ENCODE measurements at regions not wholly inside any gene's neighbourhood (a gene's known extent, or its start where the extent isn't known, plus 50 kb on each side); places are given as distances from the start of the nearest gene placed in this dataset.

DNA sequence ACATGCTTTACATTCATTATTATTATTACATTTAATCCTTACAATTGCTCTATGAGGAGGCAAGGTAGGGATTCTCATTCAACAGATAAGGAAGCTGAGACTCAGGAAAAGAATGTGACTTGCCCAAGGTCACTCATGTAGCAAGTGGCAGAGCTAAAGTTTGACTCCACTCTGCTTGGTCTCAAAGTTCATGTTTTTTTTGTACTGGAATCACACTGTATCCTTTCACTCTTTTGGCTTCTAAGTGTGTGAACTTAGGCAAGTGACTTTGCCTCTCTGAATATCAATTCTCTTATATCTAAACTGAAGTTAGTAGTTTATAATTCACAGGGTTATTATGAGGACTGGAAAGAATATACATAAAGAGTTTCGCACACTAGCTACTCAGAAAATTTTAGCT, 247.9 kb upstream of the AR start (continued):
- TF ChIP-seq, protein P1, sequence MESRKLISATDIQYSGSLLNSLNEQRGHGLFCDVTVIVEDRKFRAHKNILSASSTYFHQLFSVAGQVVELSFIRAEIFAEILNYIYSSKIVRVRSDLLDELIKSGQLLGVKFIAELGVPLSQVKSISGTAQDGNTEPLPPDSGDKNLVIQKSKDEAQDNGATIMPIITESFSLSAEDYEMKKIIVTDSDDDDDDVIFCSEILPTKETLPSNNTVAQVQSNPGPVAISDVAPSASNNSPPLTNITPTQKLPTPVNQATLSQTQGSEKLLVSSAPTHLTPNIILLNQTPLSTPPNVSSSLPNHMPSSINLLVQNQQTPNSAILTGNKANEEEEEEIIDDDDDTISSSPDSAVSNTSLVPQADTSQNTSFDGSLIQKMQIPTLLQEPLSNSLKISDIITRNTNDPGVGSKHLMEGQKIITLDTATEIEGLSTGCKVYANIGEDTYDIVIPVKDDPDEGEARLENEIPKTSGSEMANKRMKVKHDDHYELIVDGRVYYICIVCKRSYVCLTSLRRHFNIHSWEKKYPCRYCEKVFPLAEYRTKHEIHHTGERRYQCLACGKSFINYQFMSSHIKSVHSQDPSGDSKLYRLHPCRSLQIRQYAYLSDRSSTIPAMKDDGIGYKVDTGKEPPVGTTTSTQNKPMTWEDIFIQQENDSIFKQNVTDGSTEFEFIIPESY (IDR thresholded peaks at IDR 0.05; ENCODE audit: borderline replicate concordance, low read depth): no peak
- TF ChIP-seq JUND (IDR thresholded peaks at IDR 0.05) (no peak), SIN3A (IDR thresholded peaks at IDR 0.05; ENCODE audit: borderline replicate concordance, low read depth, low read length) (no peak)

DNA sequence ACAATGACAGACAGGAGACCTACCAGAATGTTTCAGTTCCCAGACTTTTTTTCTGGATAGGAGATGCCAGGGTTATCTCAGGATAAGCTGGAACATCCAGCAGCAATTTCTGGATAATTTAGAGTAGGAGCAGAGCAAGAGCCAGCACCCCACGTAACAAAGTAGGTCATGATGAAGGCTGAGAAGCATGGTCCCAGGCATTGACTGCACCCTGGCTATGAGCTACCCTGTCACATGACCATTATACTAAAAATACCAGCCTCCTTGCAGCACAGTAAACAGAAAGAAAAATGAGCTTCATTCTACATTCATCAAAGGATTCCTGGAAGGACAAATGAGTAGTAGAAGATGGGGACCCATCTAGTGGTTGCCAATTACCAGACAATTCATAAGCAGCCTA, 247.4 kb upstream of the AR start:
- H3K79me2 ChIP-seq (ENCODE audit: insufficient read depth): no peaks in the 10 kb centered on the region

More for the DNA sequence above, 247.4 kb upstream of the AR start:
- H3K9me2 ChIP-seq: no peaks in the 10 kb centered on the region
- ChIA-PET CTCF (interaction anchor here (0.9 to 1.0 kb wide), 2 partner anchors 12 to 220 kb away, joined by 3 read pairs; no protein-coding TSS in a partner anchor), POLR2A (no interaction called here)
- no peak overlapping the region for H3K9ac ChIP-seq
- H3K4me2 ChIP-seq: no peak overlapping the region
- no peak overlapping the region for H3K27ac ChIP-seq (ENCODE audit: low read depth in 2 of 2, low read length in 1 of 2)
- WGBS (ENCODE audit: low lambda C conversion rate): 5% methylated on average over 1 of the region's 1 CpG
- no peaks in the 10 kb centered on the region for H3K27me3 ChIP-seq (ENCODE audit: insufficient read depth)
- no peak overlapping the region for H3K4me3 ChIP-seq (ENCODE audit: low read depth in 2 of 2, low read length in 1 of 2)
- no peak overlapping the region for H2AFZ ChIP-seq (ENCODE audit: low read depth)
- no peaks in the 10 kb centered on the region for H3K9me3 ChIP-seq
- no peak for DNase-seq
- TF ChIP-seq TCF12 (IDR thresholded peaks at IDR 0.05) (no peak), RXRA (IDR thresholded peaks at IDR 0.05; ENCODE audit: borderline replicate concordance, low read depth) (no peak), PBX3 (IDR thresholded peaks at IDR 0.05) (no peak), TEAD4 (IDR thresholded peaks at IDR 0.05; ENCODE audit: borderline replicate concordance, insufficient read depth) (no peak), CHD2 (IDR thresholded peaks at IDR 0.05; ENCODE audit: low read length, partially characterized antibody) (no peak), RCOR1 (IDR thresholded peaks at IDR 0.05; ENCODE audit: low read length) (no peak), YY1 (IDR thresholded peaks at IDR 0.05; ENCODE audit: low read depth) (no peak), USF1 (IDR thresholded peaks at IDR 0.05; ENCODE audit: borderline replicate concordance, low read depth) (no peak), NRF1 (IDR thresholded peaks at IDR 0.05; ENCODE audit: low read depth, low read length) (no peak), ELF1 (IDR thresholded peaks at IDR 0.05) (no peak), FOXJ3 (CRISPR knock-in tag; IDR thresholded peaks at IDR 0.05) (no peak), MAX (IDR thresholded peaks at IDR 0.05; ENCODE audit: low read depth) (no peak), GABPA (IDR thresholded peaks at IDR 0.05; ENCODE audit: low read depth) (no peak)
- no peaks in the 10 kb centered on the region for H3K4me1 ChIP-seq (ENCODE audit: control insufficient read depth in 1 of 2, insufficient read depth in 2 of 2, low read depth in 1 of 2, low read length in 1 of 2)
- H3F3A ChIP-seq (replicated peaks; ENCODE audit: insufficient read depth): no peaks in the 10 kb centered on the region
- H4K20me1 ChIP-seq (ENCODE audit: insufficient read depth): no peaks in the 10 kb centered on the region
- no peaks in the 10 kb centered on the region for H3K36me3 ChIP-seq (replicated peaks in 1 of 2; ENCODE audit: control insufficient read depth in 1 of 2, insufficient read depth in 2 of 2, low read length in 1 of 2)
